Nephron progenitor cell (in vitro differentiated cells): ENCODE measurements at regions not wholly inside any gene's neighbourhood (a gene's known extent, or its start where the extent isn't known, plus 50 kb on each side); places are given as distances from the start of the nearest gene placed in this dataset.

Experiments
- DNase-seq: peaks from one replicate; pipeline ENCODE4 v3.0.0; 2021
- H3K27ac Mint-ChIP-seq: 2 replicates; pipeline ENCODE4 v1.8.0; 2021; ENCODE audit warnings: mild to moderate bottlenecking, moderate library complexity, mixed read lengths
- H3K27me3 Mint-ChIP-seq: 2 replicates; pipeline ENCODE4 v1.8.0; 2021; ENCODE audit warnings: mild to moderate bottlenecking, low read depth, mixed read lengths; ENCODE audit not compliant: poor library complexity
- H3K36me3 Mint-ChIP-seq: 2 replicates; pipeline ENCODE4 v1.8.0; 2021; ENCODE audit warnings: low read depth, mixed read lengths
- H3K4me1 Mint-ChIP-seq: 2 replicates; pipeline ENCODE4 v1.8.0; 2021; ENCODE audit warnings: mixed read lengths
- H3K4me3 Mint-ChIP-seq: 2 replicates; pipeline ENCODE4 v1.8.0; 2021; ENCODE audit warnings: mild to moderate bottlenecking, moderate library complexity, mixed read lengths
- H3K9me3 Mint-ChIP-seq: 2 replicates; pipeline ENCODE4 v1.8.0; 2021; ENCODE audit warnings: mild to moderate bottlenecking, moderate library complexity, mixed read lengths
- CTCF ChIP-seq: fragments of 200-600 bp; sonication (generic); IDR thresholded peaks from 2 replicates; pipeline ENCODE4 v1.5.0; 2021; ENCODE audit warnings: antibody characterized with exemption

GRCh38 chr10:29849126-29849833, 210.1 kb downstream of the JCAD start:
- TF ChIP-seq CTCF = no peak
- Mint-ChIP-seq H3K4me3 (no peak overlapping the region), H3K27ac (peak overlapping the region; percentile 57), H3K36me3 (no peaks in the 10 kb centered on the region), H3K9me3 (peaks cover 14% of the 10 kb centered on the region), H3K27me3 (peaks cover 11% of the 10 kb centered on the region), H3K4me1 (peaks cover 7% of the 10 kb centered on the region)
- no peak for DNase-seq

GRCh38 chr10:29846881-29847280, 212.1 kb upstream of the SVIL start:
- peaks cover 11% of the 10 kb centered on the region for H3K27me3 Mint-ChIP-seq
- H3K4me3 Mint-ChIP-seq = no peak overlapping the region
- TF ChIP-seq CTCF = no peak

DNA sequence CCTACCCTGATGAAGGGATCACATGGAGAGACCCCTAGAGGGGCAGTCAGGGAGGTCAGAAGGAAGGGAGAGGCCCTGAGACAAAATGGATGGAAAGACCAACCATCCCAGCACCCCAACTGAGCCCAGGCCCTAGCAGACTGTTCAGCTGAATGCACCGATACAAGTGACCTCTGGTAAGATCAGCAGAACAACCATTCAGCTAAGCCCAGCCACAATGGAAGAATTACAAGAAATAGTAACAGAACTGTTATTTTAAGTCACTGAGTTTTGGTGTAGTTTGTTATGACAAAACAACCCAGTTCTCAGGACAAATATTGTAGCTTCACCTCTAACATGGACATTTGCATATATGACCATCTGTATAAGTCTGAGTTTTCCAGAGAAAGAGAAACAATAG, 210.4 kb upstream of the SVIL start:
- Mint-ChIP-seq H3K27me3 (peaks cover 12% of the 10 kb centered on the region), H3K27ac (no peak overlapping the region), H3K4me3 (no peak overlapping the region), H3K36me3 (no peaks in the 10 kb centered on the region), H3K9me3 (peaks cover 14% of the 10 kb centered on the region), H3K4me1 (peaks cover 38% of the 10 kb centered on the region)
- TF ChIP-seq CTCF = no peak
- DNase-seq = no peak

More at GRCh38 chr10:29846881-29847280, 212.1 kb upstream of the SVIL start:
- Mint-ChIP-seq H3K27ac (no peak overlapping the region), H3K9me3 (peaks cover 14% of the 10 kb centered on the region), H3K4me1 (peaks cover 21% of the 10 kb centered on the region), H3K36me3 (no peaks in the 10 kb centered on the region)
- no peak for DNase-seq

- Mint-ChIP-seq H3K27ac (peak overlapping the region; percentile 82), H3K4me3 (no peak overlapping the region), H3K4me1 (peaks cover 44% of the 10 kb centered on the region), H3K27me3 (peaks cover 13% of the 10 kb centered on the region), H3K9me3 (peaks cover 10% of the 10 kb centered on the region), H3K36me3 (no peaks in the 10 kb centered on the region)
- no peak for TF ChIP-seq CTCF
- no peak for DNase-seq
Observed at GRCh38 chr10:29843143-29843542, 208.4 kb upstream of the SVIL start.

GRCh38 chr10:29841724-29842649, 207.2 kb upstream of the SVIL start:
- H3K36me3 Mint-ChIP-seq = no peaks in the 10 kb centered on the region
- peaks cover 44% of the 10 kb centered on the region for H3K4me1 Mint-ChIP-seq
- H3K27ac Mint-ChIP-seq = peak overlapping the region; percentile 95
- H3K27me3 Mint-ChIP-seq = peaks cover 13% of the 10 kb centered on the region
- TF ChIP-seq CTCF = no peak
- peaks cover 14% of the 10 kb centered on the region for H3K9me3 Mint-ChIP-seq
- peak overlapping the region; percentile 19 for H3K4me3 Mint-ChIP-seq
- DNase-seq = peak; percentile 22
